Activated T-helper 2 cell treated with anti-CD3 and anti-CD28 coated beads, Interferon-gamma antibody, Interleukin-2, Interleukin-4, amounts not matched to agents 10 μg/mL and 5 μg/mL and 100 μg/mL, durations not matched to agents 14 hours and 24 hours and 36 hours (primary cell): ENCODE measurements at regions not wholly inside any gene's neighbourhood (a gene's known extent, or its start where the extent isn't known, plus 50 kb on each side); places are given as distances from the start of the nearest gene placed in this dataset.

Experiments
- DNase-seq: peaks from one replicate; pipeline ENCODE4 v3.0.0; 2021; ENCODE audit warnings: low spot score
- H3K27ac Mint-ChIP-seq: one replicate; pipeline ENCODE4 v1.8.0; 2021; ENCODE audit warnings: mixed read lengths
- H3K27me3 Mint-ChIP-seq: one replicate; pipeline ENCODE4 v1.8.0; 2021; ENCODE audit warnings: low read depth, mixed read lengths
- H3K36me3 Mint-ChIP-seq: one replicate; pipeline ENCODE4 v1.8.0; 2021; ENCODE audit warnings: low read depth, mixed read lengths
- H3K4me1 Mint-ChIP-seq: one replicate; pipeline ENCODE4 v1.8.0; 2021; ENCODE audit warnings: low read depth, mixed read lengths
- H3K4me3 Mint-ChIP-seq: one replicate; pipeline ENCODE4 v1.8.0; 2021; ENCODE audit warnings: low read depth, mild to moderate bottlenecking, moderate library complexity, mixed read lengths
- H3K9me3 Mint-ChIP-seq: one replicate; pipeline ENCODE4 v1.8.0; 2021; ENCODE audit warnings: mixed read lengths
- intact Hi-C: fragments of 100-400 bp; cut with micrococcal nuclease; formaldehyde crosslinking; loops from one replicate; pipeline ENCODE4 v1.15.1; 2023

DNA sequence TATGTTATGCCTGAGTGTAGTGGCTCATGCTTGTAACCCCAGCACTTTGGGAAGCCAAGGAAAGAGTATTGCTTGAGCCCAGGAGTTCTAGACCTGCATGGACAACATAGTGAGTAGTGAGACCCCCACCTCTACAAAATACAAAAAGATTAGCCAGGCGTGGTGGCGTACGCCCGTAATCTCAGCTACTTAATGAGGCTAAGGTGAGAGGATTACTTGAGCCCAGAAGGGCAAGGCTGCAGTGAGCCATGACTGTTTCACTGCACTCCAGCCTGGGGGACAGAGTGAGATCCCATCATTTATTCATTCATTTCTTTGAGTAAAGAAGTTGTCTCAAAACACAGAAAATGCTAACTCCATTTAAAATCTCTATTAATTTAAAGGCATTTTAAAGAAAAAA, 1061.6 kb downstream of the JRKL start:
- Mint-ChIP-seq H3K27ac (no peak overlapping the region), H3K4me1 (no peaks in the 10 kb centered on the region), H3K9me3 (peaks cover 11% of the 10 kb centered on the region), H3K36me3 (no peaks in the 10 kb centered on the region), H3K27me3 (no peaks in the 10 kb centered on the region), H3K4me3 (no peak overlapping the region)
- DNase-seq, result no peak
- intact Hi-C loops, result no loop called here

DNA sequence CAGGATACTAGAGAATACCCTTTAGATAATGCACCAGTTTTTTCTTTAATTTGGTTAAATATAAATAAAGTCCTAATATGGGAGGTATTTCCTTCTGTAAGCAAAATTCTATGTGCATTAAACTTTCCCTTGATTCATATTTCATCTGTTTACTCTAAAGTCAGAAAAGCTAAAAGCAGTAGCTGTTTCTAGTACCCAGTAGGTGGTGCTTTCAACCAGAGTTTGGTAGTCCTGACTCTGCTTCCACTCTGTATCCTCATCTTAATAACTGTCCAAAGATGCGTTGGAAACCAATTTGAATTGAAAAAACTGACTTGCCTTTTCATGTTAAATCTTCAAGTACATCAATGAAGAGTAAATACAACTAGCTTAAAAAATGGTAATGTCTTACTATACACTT, 1065.2 kb downstream of the JRKL start:
- DNase-seq, result no peak
- H3K4me1 Mint-ChIP-seq, result no peaks in the 10 kb centered on the region
- no peak overlapping the region for H3K27ac Mint-ChIP-seq
- H3K4me3 Mint-ChIP-seq, result no peak overlapping the region
- H3K36me3 Mint-ChIP-seq, result no peaks in the 10 kb centered on the region
- H3K27me3 Mint-ChIP-seq, result no peaks in the 10 kb centered on the region
- H3K9me3 Mint-ChIP-seq, result peaks cover 16% of the 10 kb centered on the region
- intact Hi-C loops, result no loop called here

DNA sequence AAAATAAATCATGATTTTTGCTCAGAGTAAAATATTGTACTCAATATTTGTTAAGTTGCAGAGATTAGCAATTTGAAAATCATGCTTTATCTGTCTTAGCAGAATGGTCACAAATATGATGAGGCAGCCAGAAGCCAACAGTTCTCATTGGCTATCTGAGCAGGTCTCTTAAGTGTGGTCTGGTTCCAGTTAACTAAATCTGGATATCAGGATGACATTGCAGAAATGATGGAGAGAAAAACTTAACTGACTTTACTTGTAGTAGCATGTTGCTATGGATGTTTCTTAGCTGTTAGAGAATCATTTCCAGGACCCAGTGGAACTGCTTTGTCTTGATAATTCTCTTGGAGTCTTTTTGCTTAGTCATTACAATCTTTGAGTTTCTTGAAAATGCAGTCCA, 1070.3 kb downstream of the JRKL start:
- H3K27me3 Mint-ChIP-seq, result no peaks in the 10 kb centered on the region

DNA sequence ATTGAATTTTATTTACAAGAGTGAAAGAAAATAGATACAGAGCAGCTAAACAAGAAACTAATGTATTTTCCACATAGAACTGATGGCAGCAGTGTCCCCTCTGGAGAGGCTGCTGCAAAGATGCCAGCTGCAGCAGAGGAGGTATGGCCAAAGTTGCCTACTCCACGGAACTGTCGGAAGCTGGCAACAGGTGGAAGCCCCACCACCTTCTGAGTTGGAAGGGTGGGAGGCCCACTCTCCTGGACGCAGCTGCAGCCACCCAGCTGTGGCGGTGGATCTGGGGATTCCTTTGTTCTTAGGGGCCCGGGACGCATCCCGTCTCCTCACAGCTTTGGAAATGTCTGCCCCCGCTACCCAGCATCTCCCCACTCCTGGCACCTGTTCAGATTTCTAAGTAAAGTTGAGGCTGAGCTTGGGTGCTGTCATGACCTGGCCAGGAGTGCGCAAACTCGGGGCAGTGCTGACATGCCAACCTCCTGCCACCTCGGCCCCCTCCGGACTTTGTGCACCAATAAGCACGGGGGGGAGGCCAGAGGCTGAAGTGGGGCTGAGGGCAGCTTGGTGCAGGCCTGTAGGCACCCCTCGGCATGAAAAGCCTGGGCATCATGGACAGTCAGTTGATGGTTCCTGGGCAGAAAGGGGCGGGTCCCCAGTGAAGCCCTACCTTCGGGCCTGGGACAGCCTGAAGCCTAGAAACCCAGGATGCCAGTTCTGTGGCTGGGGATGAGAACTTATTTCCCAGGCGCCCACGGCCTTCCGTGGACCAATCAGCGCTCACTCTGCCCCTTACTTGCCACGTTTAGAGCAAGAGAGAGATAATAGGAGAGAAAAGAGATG, 1071.4 kb downstream of the JRKL start:
- Mint-ChIP-seq H3K4me1 (no peaks in the 10 kb centered on the region), H3K9me3 (peaks cover 40% of the 10 kb centered on the region), H3K36me3 (no peaks in the 10 kb centered on the region), H3K27me3 (no peaks in the 10 kb centered on the region), H3K4me3 (no peak overlapping the region), H3K27ac (no peak overlapping the region)
- intact Hi-C loops, result no loop called here
- DNase-seq, result no peak

More for the DNA sequence above, 1070.3 kb downstream of the JRKL start:
- intact Hi-C loops, result no loop called here
- H3K36me3 Mint-ChIP-seq, result no peaks in the 10 kb centered on the region
- H3K4me3 Mint-ChIP-seq, result no peak overlapping the region
- no peaks in the 10 kb centered on the region for H3K4me1 Mint-ChIP-seq
- no peak overlapping the region for H3K27ac Mint-ChIP-seq
- DNase-seq, result no peak
- peaks cover 39% of the 10 kb centered on the region for H3K9me3 Mint-ChIP-seq

DNA sequence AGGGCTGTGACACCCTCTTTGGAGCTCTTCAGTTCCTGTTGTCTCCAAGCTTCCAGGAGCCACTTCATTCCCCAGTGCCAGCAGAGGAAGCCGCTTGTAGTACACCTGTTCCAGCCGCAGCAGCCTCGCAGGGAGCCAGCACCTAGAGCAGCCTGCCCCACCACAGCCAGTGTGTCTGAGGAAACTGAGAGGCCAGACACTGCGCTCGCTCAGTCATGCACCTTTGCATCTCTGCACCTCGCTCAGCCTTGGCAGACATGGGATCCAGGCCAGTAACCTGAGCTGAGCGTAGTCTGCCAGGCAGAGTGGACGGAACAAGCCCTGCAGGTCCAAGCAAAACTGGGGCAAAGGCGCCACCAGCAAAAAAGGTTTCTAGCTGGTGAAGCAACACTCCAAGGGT, 1072.1 kb downstream of the JRKL start:
- Mint-ChIP-seq H3K36me3 (no peaks in the 10 kb centered on the region), H3K9me3 (peaks cover 40% of the 10 kb centered on the region), H3K4me1 (no peaks in the 10 kb centered on the region), H3K4me3 (no peak overlapping the region), H3K27ac (no peak overlapping the region), H3K27me3 (no peaks in the 10 kb centered on the region)
- intact Hi-C loops, result no loop called here
- DNase-seq, result no peak

DNA sequence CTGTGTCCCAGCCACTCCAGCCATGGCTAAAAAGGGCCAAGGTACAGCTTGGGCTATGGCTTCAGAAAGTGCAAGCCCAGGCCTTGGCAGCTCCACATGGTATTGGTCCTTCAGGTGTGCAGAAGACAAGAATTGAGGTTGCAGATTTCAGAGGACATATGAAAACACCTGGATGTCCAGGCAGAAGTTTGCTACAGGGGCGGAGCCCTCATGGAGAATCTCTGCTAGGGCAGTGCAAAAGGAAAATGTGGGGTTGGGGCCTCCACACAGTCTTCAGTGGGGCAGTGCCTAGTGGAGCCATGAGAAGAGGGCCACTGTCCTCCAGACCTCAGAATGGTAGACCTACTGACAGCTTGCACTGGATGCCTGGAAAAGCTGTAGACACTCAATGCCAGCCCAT, 1074.1 kb downstream of the JRKL start:
- Mint-ChIP-seq H3K27me3 (no peaks in the 10 kb centered on the region), H3K4me3 (no peak overlapping the region), H3K9me3 (peaks cover 44% of the 10 kb centered on the region), H3K36me3 (no peaks in the 10 kb centered on the region), H3K4me1 (no peaks in the 10 kb centered on the region), H3K27ac (no peak overlapping the region)
- intact Hi-C loops, result no loop called here
- no peak for DNase-seq

DNA sequence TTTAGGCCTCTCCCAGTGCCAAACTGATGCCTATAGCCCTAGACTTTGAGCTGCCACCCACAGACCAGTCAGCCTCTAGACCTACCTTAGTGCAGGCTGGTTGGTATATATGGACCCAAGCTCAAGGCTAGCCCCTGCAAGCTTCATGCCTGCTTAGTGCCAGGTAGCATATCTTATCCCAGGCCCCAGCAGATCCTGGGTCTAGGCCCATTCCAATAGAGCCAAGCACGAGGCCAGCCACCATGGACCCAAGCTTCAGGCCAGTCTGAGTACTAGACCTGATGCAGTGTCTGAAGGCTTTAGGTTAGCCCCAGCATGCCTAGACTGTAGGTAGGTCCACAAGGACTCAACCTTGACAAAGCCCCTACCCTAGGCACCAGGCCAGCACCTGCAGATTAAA, 1081.7 kb downstream of the JRKL start:
- Mint-ChIP-seq H3K36me3 (no peaks in the 10 kb centered on the region), H3K27ac (no peak overlapping the region), H3K4me3 (no peak overlapping the region), H3K4me1 (no peaks in the 10 kb centered on the region), H3K9me3 (peaks cover 44% of the 10 kb centered on the region), H3K27me3 (no peaks in the 10 kb centered on the region)
- intact Hi-C loops, result no loop called here
- no peak for DNase-seq

DNA sequence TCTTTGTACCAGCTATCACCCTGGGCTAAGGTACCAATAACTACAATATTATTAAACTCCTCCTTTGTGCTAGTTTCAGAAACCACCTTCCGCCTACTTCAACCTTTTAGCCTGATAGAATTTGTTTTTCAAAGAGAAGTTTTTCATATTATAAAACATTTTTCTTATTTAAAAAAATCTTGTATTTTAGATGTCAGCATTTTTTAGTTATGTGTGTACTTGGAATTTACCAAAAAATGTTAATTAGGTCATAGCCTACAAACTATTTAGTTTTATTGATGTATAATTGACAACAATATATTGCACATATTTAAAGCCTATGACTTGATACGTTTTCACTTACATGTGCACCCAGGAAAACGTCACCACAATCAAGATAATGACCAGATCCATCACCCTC, 1097.6 kb downstream of the JRKL start:
- H3K36me3 Mint-ChIP-seq, result no peaks in the 10 kb centered on the region
- peaks cover 40% of the 10 kb centered on the region for H3K9me3 Mint-ChIP-seq
- no peak for DNase-seq
- intact Hi-C loops, result no loop called here
- no peaks in the 10 kb centered on the region for H3K27me3 Mint-ChIP-seq
- H3K4me1 Mint-ChIP-seq, result no peaks in the 10 kb centered on the region
- H3K27ac Mint-ChIP-seq, result no peak overlapping the region
- no peak overlapping the region for H3K4me3 Mint-ChIP-seq

DNA sequence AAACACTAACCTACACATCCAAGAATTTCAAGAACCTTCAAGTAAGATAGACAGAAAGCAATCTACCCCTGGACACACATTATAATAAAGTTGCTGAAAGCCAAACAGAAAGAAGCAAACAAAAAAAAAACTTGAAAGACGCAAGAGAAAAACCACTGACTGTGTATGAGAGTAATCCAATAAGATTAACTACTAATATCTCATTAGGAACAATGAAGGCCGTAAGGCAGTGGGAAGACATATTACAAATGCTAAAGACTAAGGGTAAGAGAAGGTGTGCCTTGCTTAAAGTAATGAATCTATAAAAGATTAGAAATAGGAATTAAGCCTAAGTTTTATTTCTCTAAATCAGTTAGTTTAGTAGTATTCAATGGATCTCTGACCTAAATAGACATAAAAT, 1109.1 kb downstream of the JRKL start:
- DNase-seq, result no peak
- no peaks in the 10 kb centered on the region for H3K4me1 Mint-ChIP-seq
- H3K27me3 Mint-ChIP-seq, result no peaks in the 10 kb centered on the region
- H3K36me3 Mint-ChIP-seq, result no peaks in the 10 kb centered on the region
- no peak overlapping the region for H3K27ac Mint-ChIP-seq
- intact Hi-C loops, result no loop called here
- H3K9me3 Mint-ChIP-seq, result peaks cover 33% of the 10 kb centered on the region
- H3K4me3 Mint-ChIP-seq, result no peak overlapping the region

DNA sequence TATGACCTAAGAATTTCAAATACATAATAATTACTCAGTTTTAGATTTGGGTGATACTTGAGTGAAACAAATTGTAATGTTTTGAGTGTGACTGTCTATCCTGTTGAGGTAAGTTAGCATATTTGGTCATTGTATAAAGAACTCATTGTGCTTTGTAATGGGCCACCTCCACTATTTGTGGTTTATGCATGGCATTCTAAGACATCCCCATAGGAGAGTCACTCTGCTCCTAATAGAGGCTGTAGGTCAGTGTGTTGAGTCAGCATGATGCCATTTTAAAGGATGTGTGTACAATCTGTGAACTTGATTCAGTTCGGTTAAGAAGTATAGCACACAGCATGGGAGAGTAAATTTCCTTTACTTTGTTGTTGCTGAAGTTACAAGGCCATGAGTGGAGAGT, 1112.4 kb downstream of the JRKL start:
- Mint-ChIP-seq H3K4me1 (no peaks in the 10 kb centered on the region), H3K27me3 (no peaks in the 10 kb centered on the region), H3K9me3 (peaks cover 23% of the 10 kb centered on the region), H3K4me3 (no peak overlapping the region), H3K36me3 (no peaks in the 10 kb centered on the region), H3K27ac (no peak overlapping the region)
- intact Hi-C loops, result no loop called here
- no peak for DNase-seq

DNA sequence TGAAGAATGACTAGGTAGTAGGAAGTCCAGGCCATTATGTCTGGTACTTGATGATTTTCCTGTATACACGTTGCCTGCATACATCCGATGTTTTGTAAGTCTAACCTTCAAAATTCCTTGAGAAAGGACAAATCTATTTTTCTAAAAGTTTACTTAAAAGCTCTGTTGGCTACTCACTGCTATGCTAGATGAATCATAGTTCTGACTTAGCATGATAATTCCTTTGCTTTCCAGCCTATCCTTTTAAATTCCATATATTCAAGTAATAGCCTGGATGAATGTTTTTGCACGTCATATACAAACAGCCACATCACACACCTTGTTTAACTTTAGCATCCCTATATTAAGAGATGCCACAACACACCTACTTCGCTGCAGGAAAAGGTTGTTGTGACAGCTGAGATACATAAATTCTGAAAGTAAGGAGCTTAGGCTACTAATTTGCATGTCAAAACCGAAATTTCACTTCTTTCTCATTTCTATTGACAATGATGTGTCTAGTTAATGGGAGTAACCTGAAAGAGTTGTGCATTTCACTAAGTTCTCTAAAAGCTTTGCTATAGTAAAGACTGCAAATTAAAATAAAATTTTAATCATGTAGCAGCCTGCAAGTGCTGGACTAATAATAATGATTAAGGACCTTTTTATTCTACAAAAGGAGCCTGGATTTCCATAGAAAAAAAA, 1116.4 kb downstream of the JRKL start:
- peaks cover 22% of the 10 kb centered on the region for H3K9me3 Mint-ChIP-seq
- no peaks in the 10 kb centered on the region for H3K27me3 Mint-ChIP-seq
- no peak overlapping the region for H3K27ac Mint-ChIP-seq
- no peak for DNase-seq
- H3K4me3 Mint-ChIP-seq, result no peak overlapping the region
- H3K36me3 Mint-ChIP-seq, result no peaks in the 10 kb centered on the region
- intact Hi-C loops, result no loop called here
- no peaks in the 10 kb centered on the region for H3K4me1 Mint-ChIP-seq

DNA sequence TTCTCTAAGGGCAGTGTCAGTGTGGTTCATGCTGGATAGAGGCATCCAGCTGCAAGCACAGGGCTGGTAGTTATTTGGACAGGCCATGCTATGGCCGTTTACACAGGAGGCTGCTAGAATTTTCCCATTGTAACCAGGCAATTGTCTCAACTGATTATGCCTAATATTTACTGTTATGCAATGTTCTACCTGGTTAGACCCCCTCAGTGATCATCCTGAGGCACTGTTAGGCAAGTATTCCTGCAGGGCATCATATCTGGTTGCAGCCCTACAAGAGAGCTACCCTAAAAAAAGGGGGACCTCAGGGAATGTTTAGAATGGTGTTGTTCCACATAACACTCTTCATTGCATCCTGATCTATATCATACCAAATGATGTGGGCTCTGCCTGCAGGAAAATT, 1124.6 kb downstream of the JRKL start:
- Mint-ChIP-seq H3K27me3 (no peaks in the 10 kb centered on the region), H3K4me3 (no peak overlapping the region), H3K36me3 (no peaks in the 10 kb centered on the region), H3K9me3 (peaks cover 31% of the 10 kb centered on the region), H3K27ac (no peak overlapping the region), H3K4me1 (no peaks in the 10 kb centered on the region)
- DNase-seq, result no peak
- intact Hi-C loops, result no loop called here

DNA sequence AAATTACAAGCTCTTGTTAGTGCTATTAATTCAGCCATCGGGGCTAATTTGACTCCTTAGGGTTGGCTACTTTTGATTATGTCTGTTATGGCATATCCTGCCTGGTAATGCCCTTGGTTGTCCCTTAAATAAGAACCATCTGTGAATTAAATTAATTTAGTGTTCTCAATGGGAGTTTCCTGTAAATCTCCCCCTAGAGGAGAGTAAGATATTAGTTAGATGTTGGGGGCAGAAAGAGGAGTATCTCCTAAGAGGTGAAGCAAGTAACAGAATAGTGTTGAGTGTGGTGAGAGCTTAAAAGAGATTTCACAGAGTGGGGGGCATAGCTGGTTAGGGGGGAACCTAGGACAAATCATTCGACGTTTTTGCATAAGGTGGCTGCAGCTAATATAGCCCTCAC, 1126.9 kb downstream of the JRKL start:
- intact Hi-C loops, result no loop called here
- Mint-ChIP-seq H3K36me3 (no peaks in the 10 kb centered on the region), H3K4me3 (no peak overlapping the region), H3K27me3 (no peaks in the 10 kb centered on the region), H3K27ac (no peak overlapping the region), H3K9me3 (peaks cover 30% of the 10 kb centered on the region), H3K4me1 (no peaks in the 10 kb centered on the region)
- DNase-seq, result no peak
